ENCODE measurements at regions not wholly inside any gene's neighbourhood (a gene's known extent, or its start where the extent isn't known, plus 50 kb on each side); places are given as distances from the start of the nearest gene placed in this dataset.
"Not testable (repeated sequence)": the region's sequence is repeated elsewhere in the genome, so short reads cannot be mapped to it uniquely, and the experiment has no call there.

DNA sequence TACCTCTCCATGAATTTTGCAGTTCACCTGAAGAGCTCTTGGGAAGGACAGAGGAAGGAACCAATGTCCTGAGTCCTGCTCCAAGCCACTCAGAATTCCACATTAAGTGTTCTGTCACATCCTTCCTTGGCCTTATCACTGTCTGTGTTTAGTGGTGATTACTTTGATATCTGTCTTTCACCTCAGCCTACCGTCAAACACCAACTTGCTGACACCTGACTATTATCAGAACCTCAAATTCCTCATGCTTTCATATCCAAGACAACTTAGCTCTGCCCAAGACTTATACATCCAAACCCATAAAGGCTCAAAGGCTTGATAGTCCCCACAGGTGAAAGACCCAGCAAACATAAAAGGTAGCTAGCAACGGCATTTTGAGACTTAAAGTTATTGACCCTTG is 280.0 kb downstream of the MEX3B start:
- DNase-seq, result no peak

GRCh38 chr15:81763304-81763703 is 282.5 kb downstream of the MEX3B start:
- no peak for DNase-seq

GRCh38 chr15:81760686-81761085 is 285.1 kb downstream of the MEX3B start:
- no peak for DNase-seq

DNA sequence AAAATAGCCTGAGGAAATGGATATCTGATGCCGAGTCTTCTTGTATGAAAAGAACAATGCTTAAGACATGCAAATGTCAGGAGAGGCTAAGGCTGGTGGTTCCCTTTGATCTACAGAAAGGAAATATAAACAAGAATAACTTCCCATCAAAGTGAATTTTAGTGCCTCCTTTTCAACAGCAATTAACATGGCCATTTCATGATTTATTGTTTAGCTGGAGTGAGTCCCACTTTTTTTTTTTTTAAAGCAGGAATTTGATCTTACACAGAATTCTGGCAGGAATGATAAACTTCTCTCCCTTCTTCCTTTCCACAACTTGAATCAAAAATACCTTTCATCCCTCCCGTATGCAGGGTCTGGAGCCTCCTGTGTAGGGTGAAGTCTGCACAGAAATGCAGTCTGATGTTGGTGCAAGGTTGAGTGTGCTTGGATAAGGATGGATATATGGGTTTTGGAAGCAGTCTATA is 287.0 kb downstream of the MEX3B start:
- no peak for DNase-seq

GRCh38 chr15:81755626-81756025 is 290.2 kb downstream of the MEX3B start:
- DNase-seq, result no peak

DNA sequence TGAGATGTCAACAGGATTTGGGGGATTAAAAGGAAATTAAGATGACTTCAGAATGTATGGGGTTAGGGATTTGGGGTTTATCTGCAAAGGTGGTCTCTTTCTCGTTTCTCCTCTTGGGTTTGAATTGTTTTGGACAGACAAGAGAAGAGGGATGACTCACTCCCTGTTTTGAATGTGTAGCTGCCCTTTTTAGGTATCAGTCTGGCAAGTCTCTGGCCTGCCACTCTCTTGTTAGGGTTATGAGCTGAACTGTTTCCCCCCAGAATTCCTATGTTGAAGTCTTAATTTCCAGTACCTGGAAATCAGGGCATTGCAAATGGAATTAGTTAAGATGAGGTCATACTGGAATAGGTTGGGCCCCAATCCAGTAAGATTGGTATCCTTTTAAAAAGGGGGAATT is 291.7 kb downstream of the MEX3B start:
- no peak for DNase-seq

GRCh38 chr15:81752974-81753373 is 292.8 kb downstream of the MEX3B start:
- DNase-seq, result no peak

DNA sequence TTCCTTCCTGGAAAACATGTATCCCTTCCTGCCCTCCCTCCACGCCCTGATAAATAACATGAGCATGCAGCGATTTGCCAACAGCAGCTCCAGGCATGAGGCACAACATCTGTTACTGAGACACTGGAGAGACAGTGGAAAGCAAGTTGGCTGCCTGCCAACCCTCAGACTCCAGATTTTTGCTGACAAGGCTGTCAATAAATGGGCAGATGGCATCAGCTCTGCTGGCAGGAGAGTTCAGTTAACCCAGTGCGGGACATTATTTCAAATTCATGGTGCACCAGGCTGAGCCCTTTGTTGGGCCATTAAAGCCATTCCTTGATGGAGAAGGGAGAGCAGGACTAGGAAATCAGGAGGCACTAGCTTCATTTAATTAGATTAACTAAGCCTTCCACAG is 293.3 kb downstream of the MEX3B start:
- peak; percentile 83 for DNase-seq

DNA sequence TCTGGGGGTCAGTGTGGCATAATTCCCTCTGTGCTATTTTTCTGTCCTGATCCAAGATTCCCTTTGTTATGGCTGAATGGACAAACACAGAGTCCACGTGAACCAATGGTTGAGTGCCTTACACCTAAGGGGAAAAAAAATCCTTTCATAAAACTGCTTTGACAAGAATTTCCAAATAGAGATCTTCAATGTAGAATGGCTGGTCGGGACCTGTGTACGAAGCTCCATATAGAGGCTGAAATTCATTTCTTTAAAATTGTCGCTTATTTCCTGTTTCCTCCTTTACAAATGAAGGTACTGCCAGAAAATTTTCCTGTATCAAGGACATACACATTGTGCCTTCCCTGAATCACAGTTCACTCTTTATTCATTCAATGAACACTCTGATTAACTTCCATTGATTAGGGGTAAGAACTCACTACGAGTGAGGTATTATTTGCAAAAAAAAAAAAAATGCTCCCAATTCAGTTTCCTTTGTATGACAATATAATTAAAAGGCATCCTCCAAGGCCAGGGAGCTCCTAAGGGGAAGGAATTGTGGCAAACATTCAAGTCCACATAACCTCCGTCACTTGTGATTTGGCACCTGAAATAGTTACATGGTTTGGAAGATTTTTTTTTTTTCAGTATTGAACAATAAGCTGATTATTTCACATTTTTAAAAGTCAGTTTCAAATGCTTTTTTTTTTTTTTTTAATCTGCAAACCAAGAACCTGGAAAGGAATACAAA is 293.8 kb downstream of the MEX3B start:
- DNase-seq, result no peak

- DNase-seq, result no peak
Measured at GRCh38 chr15:81751256-81751655, 294.6 kb downstream of the MEX3B start.

DNA sequence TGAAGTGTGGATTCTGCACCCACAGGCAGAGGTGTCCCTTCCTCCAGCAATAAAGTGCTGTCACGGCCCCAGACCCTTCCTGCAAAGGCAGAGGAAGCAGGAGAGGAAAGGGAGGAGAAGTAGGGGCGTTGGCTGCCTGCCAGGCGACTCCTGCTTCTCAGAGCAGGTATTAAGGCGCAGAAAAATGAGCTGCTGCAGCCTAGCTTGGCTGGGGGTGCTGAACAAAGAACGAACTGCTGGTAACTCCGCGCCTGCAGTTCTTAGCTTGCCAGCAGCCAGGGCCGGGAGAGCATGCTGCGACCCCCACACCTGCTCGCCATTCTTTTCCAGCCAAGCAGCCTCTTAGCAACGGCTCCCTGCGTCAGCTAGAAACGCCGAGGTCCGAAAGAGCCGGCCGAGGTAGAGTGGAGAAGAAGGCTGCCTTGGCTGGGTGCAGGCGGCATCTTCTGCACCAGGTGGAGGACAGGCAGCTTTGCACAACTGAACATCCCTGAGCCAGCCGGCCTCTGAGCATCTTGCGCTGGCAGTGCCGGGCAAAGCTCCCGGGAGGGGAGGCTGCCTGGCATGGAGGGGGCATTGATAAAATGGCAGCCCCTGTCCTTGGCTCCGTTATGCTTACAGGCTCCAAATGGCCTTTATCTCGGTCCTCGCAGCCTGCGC is 296.0 kb downstream of the MEX3B start:
- peak; percentile 45 for DNase-seq

DNA sequence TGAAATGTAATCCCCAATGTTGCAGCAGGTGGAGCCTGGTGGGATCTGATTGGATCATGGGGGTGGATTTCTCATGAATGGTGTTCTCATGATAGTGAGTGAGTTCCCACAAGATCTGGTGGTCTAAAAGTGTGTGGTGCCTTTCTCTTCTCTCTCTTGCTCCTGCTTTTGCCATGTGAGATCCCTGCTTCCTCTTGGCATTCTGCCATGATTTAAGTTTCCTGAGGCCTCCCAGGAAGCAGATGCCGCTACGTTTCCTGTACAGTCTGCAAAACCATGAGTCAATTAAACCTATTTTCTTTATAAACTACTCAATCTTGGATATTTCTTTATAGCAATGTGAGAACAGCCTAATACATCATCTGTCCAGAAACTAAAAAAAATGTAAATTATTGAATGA is 298.3 kb downstream of the MEX3B start:
- no peak for DNase-seq

- DNase-seq, result no peak
Measured at GRCh38 chr15:81747026-81747425, 298.8 kb downstream of the MEX3B start.

DNA sequence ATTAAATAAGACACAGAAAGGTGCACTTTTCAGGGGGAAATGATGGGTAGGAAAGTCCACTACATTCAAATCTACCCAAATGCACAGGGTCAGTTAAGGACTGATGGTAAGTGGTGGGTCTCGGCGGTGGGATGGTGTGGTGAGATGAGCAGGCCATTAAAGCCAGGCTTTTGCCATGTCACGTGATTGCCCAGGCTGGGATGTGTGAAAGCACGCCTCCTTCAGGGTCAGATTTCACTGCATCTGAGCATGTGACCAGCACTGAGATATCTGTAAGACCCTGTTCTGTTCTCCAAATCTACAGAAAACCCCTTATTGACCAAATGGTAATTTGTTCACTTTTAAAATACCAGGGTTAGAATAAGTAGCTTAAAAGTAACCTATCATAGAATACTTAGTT is 301.5 kb downstream of the MEX3B start:
- DNase-seq, result no peak

- no peak for DNase-seq
Measured at GRCh38 chr15:81740416-81740815, 305.4 kb downstream of the MEX3B start.

DNA sequence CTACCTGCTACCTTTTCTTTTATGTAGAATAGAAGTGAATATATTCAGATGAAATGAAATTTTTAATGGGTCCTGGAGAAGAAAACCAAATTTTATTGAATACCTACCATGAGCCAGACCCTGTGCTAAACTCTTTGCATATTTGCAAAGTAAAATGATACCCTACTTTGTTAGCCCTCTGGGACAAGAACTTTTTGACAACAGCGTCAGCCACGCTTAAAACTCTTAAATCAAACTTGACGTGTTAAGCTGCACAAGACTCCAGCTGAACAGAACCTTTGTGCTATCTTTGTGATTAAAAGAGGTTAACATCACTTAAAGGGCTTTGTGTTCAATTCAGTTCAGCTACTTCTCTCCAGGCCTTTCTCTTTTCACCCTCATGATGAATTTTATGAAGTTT is 316.5 kb downstream of the MEX3B start:
- DNase-seq, result no peak

GRCh38 chr15:81728726-81729125 is 317.1 kb downstream of the MEX3B start:
- DNase-seq, result no peak

GRCh38 chr15:81725590-81725989 is 320.2 kb downstream of the MEX3B start:
- no peak for DNase-seq

DNA sequence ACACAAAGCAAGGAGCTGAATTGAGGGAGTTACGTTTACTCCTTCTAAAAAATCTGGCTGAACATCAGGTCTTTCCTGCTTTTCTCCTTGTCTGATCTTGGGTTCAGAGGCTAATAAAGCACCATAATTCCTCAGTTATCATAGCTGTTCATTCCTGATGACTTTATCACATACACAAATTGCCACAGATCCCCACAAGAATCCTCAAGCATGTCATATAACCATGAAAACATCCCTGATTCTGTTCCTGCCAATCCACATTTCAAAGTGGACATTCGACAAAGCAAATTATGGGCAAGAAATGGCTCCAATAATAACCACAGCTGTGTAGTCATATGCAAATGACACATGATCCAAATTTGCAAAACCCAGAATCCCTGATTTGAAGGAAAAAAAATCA is 321.3 kb downstream of the MEX3B start:
- DNase-seq, result no peak

DNA sequence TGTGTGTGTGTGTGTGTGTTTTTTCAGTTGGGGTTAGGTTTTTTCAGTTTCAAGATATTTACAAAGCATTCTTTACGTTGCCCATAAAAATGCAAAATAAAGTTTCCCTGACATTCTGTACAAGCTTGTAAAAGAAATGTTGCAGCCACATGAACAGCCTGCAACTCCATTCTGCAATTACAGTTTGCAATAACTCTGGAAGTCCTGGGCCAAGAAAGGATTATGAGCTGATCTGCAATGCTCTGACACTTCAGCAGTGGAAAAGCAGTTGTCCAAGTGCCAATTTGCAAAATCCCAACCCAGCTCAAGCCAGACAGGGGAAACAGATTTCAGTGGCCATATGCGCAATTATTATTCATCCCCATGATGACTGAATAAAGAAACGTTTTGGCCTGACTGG is 322.1 kb downstream of the MEX3B start:
- DNase-seq, result peak; percentile 87

DNA sequence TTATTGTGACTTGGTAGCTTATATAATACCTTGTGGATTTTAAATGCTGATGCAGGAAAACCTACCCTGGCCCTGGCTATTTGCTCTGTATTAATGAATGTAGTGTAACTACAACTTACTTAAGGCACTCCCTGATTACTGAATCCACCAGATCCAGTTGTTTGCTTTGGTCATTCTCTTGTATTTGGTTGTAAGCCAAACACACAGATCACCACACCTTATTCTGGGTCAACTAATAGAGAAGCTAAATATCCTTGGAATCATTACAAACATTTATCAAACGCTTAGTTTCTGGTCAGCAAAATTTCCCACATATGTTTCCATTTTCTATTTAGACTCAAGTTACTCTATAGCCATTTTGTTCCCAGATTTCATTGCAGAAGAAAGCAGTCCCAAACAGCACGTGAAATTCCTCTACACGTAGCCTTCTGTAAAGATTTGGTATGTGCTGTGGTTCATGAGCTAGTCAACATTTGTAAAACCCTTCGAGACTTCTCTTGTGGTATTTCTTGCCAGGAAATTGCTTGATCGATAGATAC is 322.6 kb downstream of the MEX3B start:
- DNase-seq, result no peak

DNA sequence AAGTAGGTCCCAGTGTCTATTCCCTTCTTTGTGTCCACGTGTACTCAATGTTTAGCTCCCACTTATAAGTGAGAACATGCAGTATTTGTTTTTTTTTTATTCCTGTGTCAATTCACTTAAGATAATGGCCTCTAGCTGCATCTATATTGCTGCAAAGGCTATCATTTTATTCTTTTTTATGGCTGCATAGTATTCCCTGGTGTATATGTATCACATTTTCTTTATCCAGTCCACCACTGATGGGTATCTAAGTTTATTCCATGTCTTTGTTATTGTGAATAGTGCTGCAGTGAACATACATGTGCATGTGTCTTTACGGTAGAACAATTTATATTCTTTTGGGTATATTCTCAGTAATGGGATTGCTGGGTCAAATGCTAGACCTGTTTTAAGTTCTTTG is 329.4 kb downstream of the MEX3B start:
- DNase-seq, result not testable (repeated sequence)

DNA sequence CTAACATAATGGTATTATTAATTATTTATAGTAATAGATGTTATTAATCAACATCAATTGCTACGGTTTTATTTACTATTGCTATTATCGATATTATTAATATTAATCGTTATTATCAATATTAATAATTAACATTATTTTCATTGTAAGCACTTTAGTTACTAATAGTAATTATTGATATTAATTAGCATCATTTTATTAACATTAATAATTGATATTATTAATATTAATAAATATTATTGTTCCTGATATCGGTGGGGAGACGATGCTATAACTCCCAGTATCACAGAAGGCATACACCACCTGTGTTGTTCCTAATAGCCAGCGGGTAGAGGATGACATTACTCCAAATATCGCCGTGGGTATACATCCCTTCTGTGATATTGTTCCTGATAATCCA is 335.5 kb downstream of the MEX3B start:
- no peak for DNase-seq

DNA sequence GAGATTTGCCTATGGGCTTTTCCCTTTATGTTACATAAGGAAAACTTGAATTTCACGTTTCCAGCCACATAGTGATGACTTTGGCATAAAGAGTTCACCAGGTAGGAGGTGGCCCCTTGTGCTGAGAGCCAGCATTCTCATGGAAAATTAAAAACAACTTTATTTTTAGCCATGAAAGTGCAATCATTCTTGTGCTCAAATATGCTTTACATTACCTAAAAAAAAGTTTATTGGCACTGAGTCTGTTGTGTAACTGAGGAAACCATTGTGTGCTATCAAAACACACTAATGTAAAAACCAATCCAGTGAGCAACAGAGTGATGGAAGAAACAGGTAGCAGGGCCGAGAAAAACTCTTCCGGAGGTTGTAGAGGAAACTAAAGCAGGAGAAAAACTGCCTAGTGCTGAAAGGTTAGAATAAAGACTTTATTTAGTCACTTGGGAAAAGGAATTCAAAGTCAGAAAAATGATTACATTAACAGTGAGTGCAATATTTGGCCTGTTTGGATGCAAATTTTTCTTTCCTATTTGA is 332.9 kb upstream of the TMC3 start:
- peak; percentile 37 for DNase-seq

Measured in right hindlimb (tissue), 1 donor.